ENCODE measurements at regions not wholly inside any gene's neighbourhood (a gene's known extent, or its start where the extent isn't known, plus 50 kb on each side); places are given as distances from the start of the nearest gene placed in this dataset.

GRCh38 chr9:129449066-129449465 is 171.8 kb downstream of the C9orf50 start:
- DNase-seq: no peak
- POLR2A ChIA-PET (ENCODE audit: unreplicated experiment): no interaction called here

More at GRCh38 chr9:129449066-129449465, 171.8 kb downstream of the C9orf50 start:
- no peak overlapping the region for H3K56ac ChIP-seq (ENCODE audit: extremely low read depth, insufficient read depth, low read length)
- no peak for ATAC-seq (ENCODE audit: low read depth)
- H3K14ac ChIP-seq (replicated peaks; ENCODE audit: low read depth, low read length): no peak overlapping the region
- in situ Hi-C loops (cut with MboI; ENCODE audit: low sequenced_read_pairs) (no loop called here), dilution Hi-C loops (cut with HindIII; ENCODE audit: low sequenced_read_pairs, unreplicated experiment) (no loop called here), intact Hi-C loops (cut with micrococcal nuclease) (no loop called here)
- peak overlapping the region; percentile 41 for H2AFZ ChIP-seq (replicated peaks; ENCODE audit: low read length, poor library complexity)
- H2BK15ac ChIP-seq (ENCODE audit: low read depth, low read length): no peak overlapping the region
- no peaks in the 10 kb centered on the region for H3K27me3 ChIP-seq (ENCODE audit: control insufficient read depth, insufficient read depth, low read length)
- no peak overlapping the region for H3K4me3 ChIP-seq (ENCODE audit: insufficient read depth, low read depth, low read length)
- H3K9me1 ChIP-seq (ENCODE audit: insufficient read depth, low read length): no peaks in the 10 kb centered on the region
- H3K4me2 ChIP-seq (ENCODE audit: low read depth, low read length): no peak overlapping the region
- no peaks in the 10 kb centered on the region for H4K20me1 ChIP-seq (ENCODE audit: insufficient read depth, low read length)
- TF ChIP-seq FOS (IDR thresholded peaks at IDR 0.05; ENCODE audit: low read depth, low read length) (no peak), RCOR1 (IDR thresholded peaks at IDR 0.05; ENCODE audit: insufficient replicate concordance, low read length) (no peak), MAFK (IDR thresholded peaks at IDR 0.05; ENCODE audit: low read depth, low read length) (no peak), BHLHE40 (IDR thresholded peaks at IDR 0.05; ENCODE audit: low read depth, low read length) (no peak), CEBPB (IDR thresholded peaks at IDR 0.05; ENCODE audit: low read depth, low read length) (no peak), CHD1 (IDR thresholded peaks at IDR 0.05; ENCODE audit: low read depth, low read length) (no peak), RAD21 (IDR thresholded peaks at IDR 0.05; ENCODE audit: low read length) (no peak), MXI1 (IDR thresholded peaks at IDR 0.05; ENCODE audit: borderline replicate concordance, low read depth, low read length) (no peak), SMC3 (IDR thresholded peaks at IDR 0.05; ENCODE audit: low read depth, low read length) (no peak), POLR2A (IDR thresholded peaks at IDR 0.05; ENCODE audit: low read depth, low read length) (no peak), RFX5 (IDR thresholded peaks at IDR 0.05; ENCODE audit: low read depth, low read length) (no peak), NFE2L2 (IDR thresholded peaks at IDR 0.05; ENCODE audit: low read depth, low read length) (no peak), USF2 (IDR thresholded peaks at IDR 0.05; ENCODE audit: low read depth, low read length) (no peak), CTCF (conservative IDR thresholded peaks at IDR 0.05; ENCODE audit: low read depth, low read length) (no peak), MAZ (IDR thresholded peaks at IDR 0.05; ENCODE audit: borderline replicate concordance, low read depth, low read length) (no peak)
- TF ChIP-seq, protein P1, sequence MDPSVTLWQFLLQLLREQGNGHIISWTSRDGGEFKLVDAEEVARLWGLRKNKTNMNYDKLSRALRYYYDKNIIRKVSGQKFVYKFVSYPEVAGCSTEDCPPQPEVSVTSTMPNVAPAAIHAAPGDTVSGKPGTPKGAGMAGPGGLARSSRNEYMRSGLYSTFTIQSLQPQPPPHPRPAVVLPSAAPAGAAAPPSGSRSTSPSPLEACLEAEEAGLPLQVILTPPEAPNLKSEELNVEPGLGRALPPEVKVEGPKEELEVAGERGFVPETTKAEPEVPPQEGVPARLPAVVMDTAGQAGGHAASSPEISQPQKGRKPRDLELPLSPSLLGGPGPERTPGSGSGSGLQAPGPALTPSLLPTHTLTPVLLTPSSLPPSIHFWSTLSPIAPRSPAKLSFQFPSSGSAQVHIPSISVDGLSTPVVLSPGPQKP (IDR thresholded peaks at IDR 0.05; ENCODE audit: borderline replicate concordance, low read depth, low read length): no peak
- CTCF ChIA-PET: no interaction called here
- no peak overlapping the region for H2BK5ac ChIP-seq (ENCODE audit: low read depth, low read length, poor library complexity, severe bottlenecking)
- BruUV-seq (replicated peaks): no TSS peak
- peaks cover 2% of the 10 kb centered on the region; the same call in 1 of the 2 replicates for H3K4me1 ChIP-seq (ENCODE audit: control insufficient read depth, insufficient read depth, low read length)
- H3K9me3 ChIP-seq (ENCODE audit: control insufficient read depth, insufficient read depth, low read length): no peaks in the 10 kb centered on the region
- H3K9ac ChIP-seq (ENCODE audit: low read depth, low read length): no peak overlapping the region
- WGBS, 2 experiments (ENCODE audit: extremely low coverage in 2 of 2, insufficient read length in 1 of 2): 68% methylated on average over 6 of the region's 16 CpGs; no CpG with 5 or more reads in 1 of the 2 experiments
- H3K4ac ChIP-seq (ENCODE audit: low read depth, low read length): no peak overlapping the region
- H4K91ac ChIP-seq (ENCODE audit: insufficient read depth, low read depth, low read length): no peak overlapping the region
- H4K8ac ChIP-seq (ENCODE audit: low read depth in 2 of 2, low read length in 2 of 2): no peak overlapping the region
- H4K5ac ChIP-seq (ENCODE audit: low read depth, low read length): no peak overlapping the region
- H3K27ac ChIP-seq (ENCODE audit: insufficient read depth, low read length): no peak overlapping the region
- no peaks in the 10 kb centered on the region for H3K79me1 ChIP-seq (ENCODE audit: low read depth in 1 of 2, low read length in 2 of 2)
- H2BK120ac ChIP-seq (ENCODE audit: low read depth, low read length): no peak overlapping the region
- no peak overlapping the region for H2AK5ac ChIP-seq (ENCODE audit: low read depth, low read length)
- H2AK9ac ChIP-seq (replicated peaks; ENCODE audit: low read depth, low read length, poor library complexity): no peak overlapping the region
- H3K18ac ChIP-seq (ENCODE audit: low read depth, low read length): no peak overlapping the region
- H3K23ac ChIP-seq (ENCODE audit: low read depth, low read length): no peak overlapping the region
- H2BK20ac ChIP-seq (ENCODE audit: low read depth, low read length): no peak overlapping the region
- H3K36me3 ChIP-seq (ENCODE audit: control insufficient read depth, insufficient read depth, low read length): no peaks in the 10 kb centered on the region
